HG02759 (cell line): ENCODE measurements at regions not wholly inside any gene's neighbourhood (a gene's known extent, or its start where the extent isn't known, plus 50 kb on each side); places are given as distances from the start of the nearest gene placed in this dataset.
A peak's percentile ranks its signal among the peaks of the same experiment; 100 is the strongest.

Experiments used
- ATAC-seq: cut with Tn5 transposase; IDR thresholded peaks from one replicate; pipeline ENCODE4 v1.9.1; 2021; ENCODE audit warnings: mild to moderate bottlenecking, moderate library complexity; ENCODE audit not compliant: unreplicated experiment

- ATAC-seq = no peak
Measured at GRCh38 chr6:126419901-126420300, 80.0 kb downstream of the CENPW start.

GRCh38 chr6:126422912-126423311 is 83.0 kb downstream of the CENPW start:
- ATAC-seq = no peak

GRCh38 chr6:126427713-126428112 is 87.8 kb downstream of the CENPW start:
- ATAC-seq = no peak

- ATAC-seq = no peak
Measured at GRCh38 chr6:126429866-126430265, 90.0 kb downstream of the CENPW start.

- ATAC-seq = no peak
Measured at GRCh38 chr6:126432564-126432963, 92.6 kb downstream of the CENPW start.

GRCh38 chr6:126433927-126434326 is 94.0 kb downstream of the CENPW start:
- no peak for ATAC-seq

GRCh38 chr6:126437205-126437604 is 97.3 kb downstream of the CENPW start:
- ATAC-seq = no peak

GRCh38 chr6:126439040-126439439 is 99.1 kb downstream of the CENPW start:
- ATAC-seq = no peak

- ATAC-seq = no peak
Measured at GRCh38 chr6:126440923-126441322, 101.0 kb downstream of the CENPW start.

GRCh38 chr6:126444659-126445273 is 104.9 kb downstream of the CENPW start:
- no peak for ATAC-seq

GRCh38 chr6:126446248-126446647 is 106.3 kb downstream of the CENPW start:
- no peak for ATAC-seq

GRCh38 chr6:126447367-126447766 is 107.5 kb downstream of the CENPW start:
- ATAC-seq = no peak

GRCh38 chr6:126461045-126461444 is 121.1 kb downstream of the CENPW start:
- no peak for ATAC-seq

- no peak for ATAC-seq
Measured at GRCh38 chr6:126464245-126464644, 124.3 kb downstream of the CENPW start.

GRCh38 chr6:126475449-126475848 is 135.5 kb downstream of the CENPW start:
- ATAC-seq = no peak

GRCh38 chr6:126477678-126478077 is 137.8 kb downstream of the CENPW start:
- peak; percentile 62 for ATAC-seq

GRCh38 chr6:126480268-126480667 is 140.4 kb downstream of the CENPW start:
- ATAC-seq = no peak

GRCh38 chr6:126481319-126481718 is 141.4 kb downstream of the CENPW start:
- ATAC-seq = no peak

GRCh38 chr6:126504792-126505191 is 164.9 kb downstream of the CENPW start:
- ATAC-seq = no peak

- no peak for ATAC-seq
Measured at GRCh38 chr6:126513198-126513597, 173.3 kb downstream of the CENPW start.

- no peak for ATAC-seq
Measured at GRCh38 chr6:126516411-126516810, 176.5 kb downstream of the CENPW start.

GRCh38 chr6:126524811-126525326 is 185.0 kb downstream of the CENPW start:
- no peak for ATAC-seq

GRCh38 chr6:126526547-126526946 is 186.6 kb downstream of the CENPW start:
- no peak for ATAC-seq
